Upper lobe of right lung (tissue), 1 donor: ENCODE measurements at regions not wholly inside any gene's neighbourhood (a gene's known extent, or its start where the extent isn't known, plus 50 kb on each side); places are given as distances from the start of the nearest gene placed in this dataset.

Experiments
- ATAC-seq: fragments of 200-7000 bp; cut with Tn5 transposase; one replicate; pipeline ENCODE4 v1.9.1; 2020; ENCODE audit warnings: mild to moderate bottlenecking, moderate library complexity
- DNase-seq: peaks from one replicate; pipeline ENCODE4 v3.0.0-alpha.2; 2020
- H3K27ac ChIP-seq: fragments of 200-600 bp; one replicate; pipeline ENCODE4 v1.8.0; 2022
- H3K27me3 ChIP-seq: fragments of 200-600 bp; one replicate; pipeline ENCODE4 v1.8.0; 2022; ENCODE audit warnings: mild to moderate bottlenecking
- H3K36me3 ChIP-seq: fragments of 200-600 bp; one replicate; pipeline ENCODE4 v1.8.0; 2022
- H3K4me1 ChIP-seq: fragments of 200-600 bp; one replicate; pipeline ENCODE4 v1.8.0; 2022
- H3K4me3 ChIP-seq: fragments of 200-600 bp; one replicate; pipeline ENCODE4 v1.8.0; 2022; ENCODE audit warnings: mild to moderate bottlenecking
- H3K9me3 ChIP-seq: fragments of 200-600 bp; one replicate; pipeline ENCODE4 v1.8.0; 2022
- CTCF ChIP-seq: fragments of 200-600 bp; IDR thresholded peaks from one replicate; pipeline ENCODE4 v1.8.0; 2022; ENCODE audit warnings: antibody characterized with exemption
- intact Hi-C: fragments of 100-400 bp; cut with DNase I; formaldehyde crosslinking; loops from one replicate; pipeline ENCODE4 v1.11.0; 2022
- donor health status: DM: no; HTN: yes; CAD: no; lungs with severe emphysema.

GRCh38 chr3:181888234-181888633 lies 176.5 kb downstream of the SOX2 start:
- no peak overlapping the region for H3K4me3 ChIP-seq
- intact Hi-C loops: no loop called here
- H3K4me1 ChIP-seq: no peaks in the 10 kb centered on the region
- ATAC-seq: no peak
- H3K27me3 ChIP-seq: no peaks in the 10 kb centered on the region
- no peak overlapping the region for H3K27ac ChIP-seq
- TF ChIP-seq CTCF: no peak
- DNase-seq: no peak
- no peaks in the 10 kb centered on the region for H3K9me3 ChIP-seq
- no peaks in the 10 kb centered on the region for H3K36me3 ChIP-seq

- H3K36me3 ChIP-seq: no peaks in the 10 kb centered on the region
- ATAC-seq (no peak), DNase-seq (no peak)
- H3K4me3 ChIP-seq: no peak overlapping the region
- H3K27me3 ChIP-seq: no peaks in the 10 kb centered on the region
- H3K9me3 ChIP-seq: no peaks in the 10 kb centered on the region
- H3K27ac ChIP-seq: no peak overlapping the region
- no peaks in the 10 kb centered on the region for H3K4me1 ChIP-seq
- intact Hi-C loops: no loop called here
- TF ChIP-seq CTCF: no peak
Observed at GRCh38 chr3:181892848-181893247, 181.1 kb downstream of the SOX2 start.

GRCh38 chr3:181896605-181897004 lies 184.9 kb downstream of the SOX2 start:
- TF ChIP-seq CTCF: no peak
- Histone ChIP-seq H3K36me3 (no peaks in the 10 kb centered on the region), H3K4me3 (no peak overlapping the region), H3K9me3 (no peaks in the 10 kb centered on the region), H3K27me3 (no peaks in the 10 kb centered on the region), H3K4me1 (no peaks in the 10 kb centered on the region), H3K27ac (no peak overlapping the region)
- ATAC-seq (no peak), DNase-seq (no peak)
- intact Hi-C loops: no loop called here

- intact Hi-C loops: no loop called here
- Histone ChIP-seq H3K4me3 (no peak overlapping the region), H3K9me3 (no peaks in the 10 kb centered on the region), H3K27ac (no peak overlapping the region), H3K36me3 (no peaks in the 10 kb centered on the region), H3K4me1 (no peaks in the 10 kb centered on the region), H3K27me3 (no peaks in the 10 kb centered on the region)
- DNase-seq (no peak), ATAC-seq (no peak)
- no peak for TF ChIP-seq CTCF
Observed at GRCh38 chr3:181899702-181900101, 188.0 kb downstream of the SOX2 start.

- Histone ChIP-seq H3K9me3 (no peaks in the 10 kb centered on the region), H3K36me3 (no peaks in the 10 kb centered on the region), H3K27me3 (no peaks in the 10 kb centered on the region), H3K27ac (no peak overlapping the region), H3K4me1 (no peaks in the 10 kb centered on the region), H3K4me3 (no peak overlapping the region)
- intact Hi-C loops: no loop called here
- no peak for TF ChIP-seq CTCF
- no peak for ATAC-seq
- no peak for DNase-seq
Observed at GRCh38 chr3:181901626-181902025, 189.9 kb downstream of the SOX2 start.

GRCh38 chr3:181906338-181906737 lies 194.6 kb downstream of the SOX2 start:
- Histone ChIP-seq H3K36me3 (no peaks in the 10 kb centered on the region), H3K4me1 (no peaks in the 10 kb centered on the region), H3K4me3 (no peak overlapping the region), H3K27ac (no peak overlapping the region), H3K9me3 (no peaks in the 10 kb centered on the region), H3K27me3 (no peaks in the 10 kb centered on the region)
- DNase-seq (no peak), ATAC-seq (no peak)
- TF ChIP-seq CTCF: no peak
- intact Hi-C loops: no loop called here
